Ovary (tissue), 3 donors: ENCODE measurements at regions not wholly inside any gene's neighbourhood (a gene's known extent, or its start where the extent isn't known, plus 50 kb on each side); places are given as distances from the start of the nearest gene placed in this dataset.

Source experiments
- POLR2A ChIP-seq: fragments of 450-650 bp; IDR thresholded peaks from one replicate; pipeline ENCODE4 v1.6.1; 2017; ENCODE audit warnings: antibody characterized with exemption, mild to moderate bottlenecking, moderate library complexity
- TF ChIP-seq, protein P1 (sequence below), 3 donors: fragments of 450-650 bp in 2 of 3; fragments of 200-600 bp in 1 of 3; IDR thresholded peaks; one replicate each; pipeline versions ENCODE4 v1.5.1 to v1.8.0; 2016 to 2022; ENCODE audit warnings: antibody characterized with exemption in 3 of 3, mild to moderate bottlenecking in 1 of 3
- donor health status: DM: no; HTN: no; CAD: no.

DNA sequence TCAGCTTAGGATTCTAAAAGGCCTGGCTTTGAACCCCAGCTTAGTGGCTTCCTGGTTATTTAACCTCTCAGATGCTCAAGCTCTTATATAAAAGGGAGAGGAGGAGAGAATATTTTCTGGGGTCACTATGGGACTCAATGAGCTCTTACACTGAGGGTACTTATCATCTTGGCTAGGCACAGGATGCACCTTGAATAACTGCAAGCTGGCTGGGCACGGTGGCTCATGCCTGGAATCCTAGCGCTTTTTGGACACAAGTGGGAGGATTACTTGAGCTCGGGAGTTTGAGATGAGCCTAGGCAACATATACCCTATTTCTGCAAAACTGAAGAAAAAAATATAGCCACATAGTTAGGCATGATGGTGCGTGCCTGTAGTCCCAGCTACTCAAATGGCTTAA is 665.3 kb upstream of the RBFOX1 start:
- TF ChIP-seq, protein P1, sequence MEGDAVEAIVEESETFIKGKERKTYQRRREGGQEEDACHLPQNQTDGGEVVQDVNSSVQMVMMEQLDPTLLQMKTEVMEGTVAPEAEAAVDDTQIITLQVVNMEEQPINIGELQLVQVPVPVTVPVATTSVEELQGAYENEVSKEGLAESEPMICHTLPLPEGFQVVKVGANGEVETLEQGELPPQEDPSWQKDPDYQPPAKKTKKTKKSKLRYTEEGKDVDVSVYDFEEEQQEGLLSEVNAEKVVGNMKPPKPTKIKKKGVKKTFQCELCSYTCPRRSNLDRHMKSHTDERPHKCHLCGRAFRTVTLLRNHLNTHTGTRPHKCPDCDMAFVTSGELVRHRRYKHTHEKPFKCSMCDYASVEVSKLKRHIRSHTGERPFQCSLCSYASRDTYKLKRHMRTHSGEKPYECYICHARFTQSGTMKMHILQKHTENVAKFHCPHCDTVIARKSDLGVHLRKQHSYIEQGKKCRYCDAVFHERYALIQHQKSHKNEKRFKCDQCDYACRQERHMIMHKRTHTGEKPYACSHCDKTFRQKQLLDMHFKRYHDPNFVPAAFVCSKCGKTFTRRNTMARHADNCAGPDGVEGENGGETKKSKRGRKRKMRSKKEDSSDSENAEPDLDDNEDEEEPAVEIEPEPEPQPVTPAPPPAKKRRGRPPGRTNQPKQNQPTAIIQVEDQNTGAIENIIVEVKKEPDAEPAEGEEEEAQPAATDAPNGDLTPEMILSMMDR (IDR thresholded peaks at IDR 0.05): no peak
- TF ChIP-seq POLR2A: no peak
